HAP-1 (cell line): ENCODE measurements at regions not wholly inside any gene's neighbourhood (a gene's known extent, or its start where the extent isn't known, plus 50 kb on each side); places are given as distances from the start of the nearest gene placed in this dataset.

ENCODE experiments used
- DNase-seq, 2 experiments: peaks; one replicate each; pipeline ENCODE4 v3.0.0-alpha.2; 2016 to 2020; ENCODE audit warnings: low spot score in 2 of 2
- H3K27me3 ChIP-seq: fragments of 250-450 bp; sonication (Bioruptor Pico); 2 replicates; pipeline ENCODE4 v1.5.1; 2020; ENCODE audit warnings: low read depth, mild to moderate bottlenecking, moderate library complexity
- H3K36me3 ChIP-seq: fragments of 250-450 bp; sonication (Bioruptor Pico); replicated peaks from 2 replicates; pipeline ENCODE4 v1.5.1; 2020; ENCODE audit warnings: mild to moderate bottlenecking
- H3K4me1 ChIP-seq: fragments of 250-450 bp; sonication (Bioruptor Pico); 2 replicates; pipeline ENCODE4 v1.5.1; 2020; ENCODE audit warnings: mild to moderate bottlenecking
- H3K4me3 ChIP-seq: fragments of 250-450 bp; sonication (Bioruptor Pico); 2 replicates; pipeline ENCODE4 v1.5.1; 2020; ENCODE audit warnings: mild to moderate bottlenecking, moderate library complexity
- H3K9me3 ChIP-seq: fragments of 250-450 bp; sonication (Bioruptor Pico); 2 replicates; pipeline ENCODE4 v1.5.1; 2020; ENCODE audit warnings: mild to moderate bottlenecking, moderate library complexity
- in situ Hi-C: fragments of 300-500 bp; cut with MboI; formaldehyde crosslinking; loops from 3 replicates; pipeline ENCODE4 v1.14.3; 2020; ENCODE audit warnings: low sequenced_read_pairs, inconsistent platforms, mixed read lengths

DNA sequence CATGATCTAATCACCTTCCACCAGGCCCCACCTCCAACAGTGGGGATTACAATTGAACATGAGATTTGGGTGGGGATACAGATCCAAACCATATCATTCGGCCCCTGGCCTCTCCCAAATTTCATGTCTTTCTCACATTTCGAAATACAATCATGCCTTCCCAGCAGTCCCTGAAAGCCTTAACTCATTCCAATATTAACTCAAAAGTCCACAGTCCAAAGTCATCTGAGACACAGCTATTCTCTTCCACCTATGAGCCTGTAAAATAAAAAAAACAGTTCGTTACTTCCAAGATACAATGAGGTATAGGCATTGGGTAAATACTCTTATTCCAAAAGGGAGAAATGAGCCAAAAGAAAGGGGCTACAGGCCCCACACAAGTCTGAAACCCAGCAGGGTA lies 222.6 kb downstream of the SOD2 start:
- Histone ChIP-seq H3K9me3 (no peaks in the 10 kb centered on the region), H3K36me3 (no peaks in the 10 kb centered on the region), H3K4me1 (no peaks in the 10 kb centered on the region), H3K4me3 (no peak overlapping the region), H3K27me3 (no peaks in the 10 kb centered on the region)
- in situ Hi-C loops = no loop called here
- DNase-seq = no peak

DNA sequence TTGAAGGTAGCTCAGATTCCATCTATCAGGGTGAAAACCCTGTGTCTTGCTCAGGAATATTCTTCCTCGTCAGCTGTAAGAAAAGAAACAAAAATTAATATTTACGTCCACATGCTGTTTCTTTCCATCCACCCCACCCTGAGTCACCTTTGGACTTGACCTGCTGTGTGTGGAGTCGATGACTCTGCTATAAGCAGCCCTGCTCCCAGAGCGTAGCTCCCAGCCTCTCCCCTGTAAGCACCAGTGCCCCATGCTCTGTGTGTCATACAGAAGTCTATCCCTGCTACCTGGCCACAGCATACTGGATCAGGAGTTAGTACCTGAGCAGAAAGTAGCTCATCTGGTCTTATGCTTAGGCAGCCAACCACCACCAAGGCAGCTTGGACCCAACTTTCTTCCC lies 223.6 kb downstream of the SOD2 start:
- Histone ChIP-seq H3K4me3 (no peak overlapping the region), H3K36me3 (no peaks in the 10 kb centered on the region), H3K9me3 (no peaks in the 10 kb centered on the region), H3K27me3 (no peaks in the 10 kb centered on the region), H3K4me1 (no peaks in the 10 kb centered on the region)
- in situ Hi-C loops = loop anchor here (10.0 kb wide), 1 partner anchor 295 kb away; no protein-coding TSS in a partner anchor
- no peak for DNase-seq

DNA sequence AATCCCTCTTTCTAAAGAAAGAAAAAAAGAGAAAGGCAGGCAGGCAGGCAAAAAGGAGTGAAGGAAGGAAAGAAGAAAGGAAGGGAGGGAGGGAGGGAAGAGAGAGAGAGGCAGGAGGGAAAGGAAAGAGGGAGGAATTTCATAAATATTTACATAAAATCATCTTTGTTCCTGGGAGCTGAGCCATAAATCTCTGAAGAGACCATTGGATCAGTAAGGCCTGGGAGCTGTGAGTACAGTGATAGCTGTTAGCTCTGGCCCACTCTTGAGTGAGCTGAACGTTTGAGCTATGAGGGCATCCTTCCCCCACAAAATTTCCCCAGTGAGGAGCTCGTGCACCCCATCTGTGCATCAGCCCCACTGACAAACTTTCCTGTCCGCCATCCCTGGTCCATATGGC lies 224.0 kb downstream of the SOD2 start:
- H3K9me3 ChIP-seq = no peaks in the 10 kb centered on the region
- DNase-seq = no peak
- H3K4me1 ChIP-seq = no peaks in the 10 kb centered on the region
- no peaks in the 10 kb centered on the region for H3K27me3 ChIP-seq
- H3K36me3 ChIP-seq = no peaks in the 10 kb centered on the region
- no peak overlapping the region for H3K4me3 ChIP-seq
- in situ Hi-C loops = loop anchor here (10.0 kb wide), 1 partner anchor 294 kb away; no protein-coding TSS in a partner anchor

GRCh38 chr6:159467473-159468041 lies 225.5 kb downstream of the SOD2 start:
- H3K4me1 ChIP-seq = no peaks in the 10 kb centered on the region
- in situ Hi-C loops = loop anchor here (10.0 kb wide), 1 partner anchor 293 kb away; no protein-coding TSS in a partner anchor
- no peaks in the 10 kb centered on the region for H3K36me3 ChIP-seq
- DNase-seq = no peak
- H3K9me3 ChIP-seq = no peaks in the 10 kb centered on the region
- H3K4me3 ChIP-seq = no peak overlapping the region
- no peaks in the 10 kb centered on the region for H3K27me3 ChIP-seq

DNA sequence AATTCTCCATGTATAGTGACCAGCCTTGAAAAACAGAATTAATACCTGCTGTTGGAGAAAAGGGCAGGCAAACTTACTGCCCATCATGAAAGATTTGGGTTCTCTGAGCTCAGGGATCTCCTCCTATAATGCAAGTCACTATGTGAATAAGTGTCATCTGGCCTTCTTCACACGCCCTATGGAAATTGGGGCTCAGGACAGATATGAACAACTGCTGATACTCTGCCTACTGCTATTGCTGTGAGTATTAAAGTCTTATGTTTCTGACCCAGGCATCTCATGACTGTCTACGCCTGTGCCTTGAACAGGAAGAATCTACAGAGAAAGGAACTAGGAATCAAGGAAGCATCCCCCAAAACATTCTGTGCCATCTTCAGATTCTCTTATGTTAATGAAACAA lies 226.1 kb downstream of the SOD2 start:
- DNase-seq = no peak
- no peaks in the 10 kb centered on the region for H3K36me3 ChIP-seq
- no peaks in the 10 kb centered on the region for H3K9me3 ChIP-seq
- in situ Hi-C loops = loop anchor here (10.0 kb wide), 1 partner anchor 292 kb away; no protein-coding TSS in a partner anchor
- H3K4me3 ChIP-seq = no peak overlapping the region
- H3K4me1 ChIP-seq = no peaks in the 10 kb centered on the region
- no peaks in the 10 kb centered on the region for H3K27me3 ChIP-seq

GRCh38 chr6:159464816-159465215 lies 228.2 kb downstream of the SOD2 start:
- H3K9me3 ChIP-seq = no peaks in the 10 kb centered on the region
- no peak overlapping the region for H3K4me3 ChIP-seq
- H3K4me1 ChIP-seq = no peaks in the 10 kb centered on the region
- DNase-seq = no peak
- no peaks in the 10 kb centered on the region for H3K27me3 ChIP-seq
- in situ Hi-C loops = loop anchor here (10.0 kb wide), 1 partner anchor 290 kb away; no protein-coding TSS in a partner anchor
- no peaks in the 10 kb centered on the region for H3K36me3 ChIP-seq

DNA sequence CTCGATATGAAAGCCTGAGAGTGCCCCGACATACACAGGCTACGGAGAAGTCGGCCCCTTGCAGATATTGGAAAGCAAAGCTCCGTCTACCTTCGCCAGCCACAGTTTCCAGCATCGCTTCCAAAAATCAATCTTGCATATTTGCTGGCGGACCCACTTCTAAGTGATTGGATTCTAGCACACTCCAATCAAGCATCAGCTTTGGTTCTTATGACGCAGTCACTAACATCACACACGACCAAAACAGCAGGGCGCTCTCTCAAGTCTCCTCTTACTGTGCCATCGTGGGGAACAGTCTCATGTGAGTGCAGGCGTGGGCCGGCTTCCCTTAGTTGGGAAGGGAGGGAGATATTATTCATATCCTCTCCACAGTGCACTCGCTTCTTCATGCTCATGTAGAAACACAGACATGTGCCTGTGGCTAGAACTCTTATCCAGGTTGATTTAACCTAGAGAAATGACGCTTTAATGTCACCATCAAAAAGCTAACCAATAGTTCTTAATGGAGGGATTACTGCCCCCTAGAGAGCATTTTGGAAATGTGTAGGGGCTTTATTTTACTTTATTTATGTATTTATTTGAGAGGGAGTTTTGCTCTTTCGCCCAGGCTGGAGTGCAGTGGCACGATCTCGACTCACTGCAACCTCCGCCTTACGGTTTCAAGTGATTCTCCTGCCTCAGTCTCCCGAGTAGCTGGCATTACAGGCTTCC lies 229.8 kb downstream of the SOD2 start:
- no peaks in the 10 kb centered on the region for H3K36me3 ChIP-seq
- H3K4me3 ChIP-seq = no peak overlapping the region
- H3K27me3 ChIP-seq = no peaks in the 10 kb centered on the region
- no peaks in the 10 kb centered on the region for H3K4me1 ChIP-seq
- in situ Hi-C loops = loop anchor here (10.0 kb wide), 1 partner anchor 288 kb away; no protein-coding TSS in a partner anchor
- DNase-seq = peak in 1 of 2 experiments; percentile 28
- no peaks in the 10 kb centered on the region for H3K9me3 ChIP-seq

DNA sequence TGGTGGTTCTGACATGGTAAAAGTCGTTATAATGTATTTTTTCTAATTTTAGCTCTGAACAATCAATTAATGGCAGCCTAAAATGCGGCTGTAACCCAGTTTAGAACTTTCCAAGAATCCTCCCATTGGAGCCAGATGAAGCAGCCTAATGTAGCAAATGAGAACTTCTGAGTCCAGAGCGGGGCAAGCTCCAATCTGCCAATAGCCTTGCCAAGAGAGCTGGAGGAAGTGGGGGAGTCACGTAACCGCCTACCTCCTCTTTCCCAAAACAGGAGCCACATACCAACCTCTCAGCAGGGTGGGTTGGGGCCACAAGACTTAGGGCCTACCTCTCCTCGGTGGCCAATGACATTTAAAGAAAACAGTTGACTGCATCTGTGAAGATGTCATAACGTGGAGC lies 230.6 kb downstream of the SOD2 start:
- no peaks in the 10 kb centered on the region for H3K9me3 ChIP-seq
- no peak overlapping the region for H3K4me3 ChIP-seq
- no peaks in the 10 kb centered on the region for H3K27me3 ChIP-seq
- H3K4me1 ChIP-seq = no peaks in the 10 kb centered on the region
- no peaks in the 10 kb centered on the region for H3K36me3 ChIP-seq
- in situ Hi-C loops = loop anchor here (10.0 kb wide), 1 partner anchor 288 kb away; no protein-coding TSS in a partner anchor
- no peak for DNase-seq

DNA sequence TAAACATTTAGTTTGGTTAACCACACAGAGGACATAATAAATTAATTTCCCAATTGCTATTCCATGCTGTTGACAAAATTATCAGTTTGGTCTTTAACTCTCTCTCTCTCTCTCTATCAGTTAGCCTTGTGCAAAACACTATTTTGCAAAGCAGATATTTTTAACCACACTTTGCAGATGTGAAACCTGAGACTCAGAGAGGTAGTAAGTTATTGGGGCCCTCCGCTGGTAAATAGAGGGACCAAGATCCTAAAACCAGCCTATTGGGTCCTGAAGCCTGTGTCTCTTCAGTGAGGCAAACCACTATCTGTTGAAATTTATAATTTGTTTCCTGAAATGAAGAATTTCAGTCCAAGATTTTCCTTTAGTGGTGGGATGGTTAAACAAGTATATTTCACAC lies 231.0 kb downstream of the SOD2 start:
- no peaks in the 10 kb centered on the region for H3K27me3 ChIP-seq
- H3K36me3 ChIP-seq = no peaks in the 10 kb centered on the region
- no peaks in the 10 kb centered on the region for H3K4me1 ChIP-seq
- in situ Hi-C loops = loop anchor here (10.0 kb wide), 1 partner anchor 287 kb away; no protein-coding TSS in a partner anchor
- DNase-seq = no peak
- H3K4me3 ChIP-seq = no peak overlapping the region
- H3K9me3 ChIP-seq = no peaks in the 10 kb centered on the region

- no peaks in the 10 kb centered on the region for H3K36me3 ChIP-seq
- no peaks in the 10 kb centered on the region for H3K9me3 ChIP-seq
- no peaks in the 10 kb centered on the region for H3K27me3 ChIP-seq
- DNase-seq = no peak
- no peaks in the 10 kb centered on the region for H3K4me1 ChIP-seq
- in situ Hi-C loops = loop anchor here (10.0 kb wide), 1 partner anchor 286 kb away; no protein-coding TSS in a partner anchor
- no peak overlapping the region for H3K4me3 ChIP-seq
Observed at GRCh38 chr6:159461266-159461665, 231.8 kb downstream of the SOD2 start.

DNA sequence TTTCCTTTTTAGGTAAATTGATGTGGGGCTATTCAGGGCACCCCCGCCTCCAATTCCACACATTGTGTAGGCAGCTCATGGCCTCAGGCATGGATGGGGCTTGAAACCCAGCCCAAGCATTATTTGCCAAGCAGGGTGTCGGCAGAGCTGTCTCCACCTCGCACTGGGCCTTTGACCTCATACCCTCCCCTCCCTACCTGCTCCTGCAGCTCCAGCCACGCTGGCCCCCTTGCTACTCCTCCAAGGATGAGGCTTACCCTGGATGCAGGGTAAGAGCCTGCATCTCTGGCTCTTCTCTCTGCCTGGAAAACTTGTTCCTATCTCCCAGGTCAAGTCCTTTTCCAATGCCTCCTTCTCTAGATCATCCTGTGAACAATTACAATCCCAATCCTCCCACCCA lies 232.6 kb downstream of the SOD2 start:
- H3K27me3 ChIP-seq = no peaks in the 10 kb centered on the region
- no peaks in the 10 kb centered on the region for H3K4me1 ChIP-seq
- in situ Hi-C loops = loop anchor here (10.0 kb wide), 1 partner anchor 286 kb away; no protein-coding TSS in a partner anchor
- H3K4me3 ChIP-seq = no peak overlapping the region
- DNase-seq = no peak
- no peaks in the 10 kb centered on the region for H3K36me3 ChIP-seq
- no peaks in the 10 kb centered on the region for H3K9me3 ChIP-seq

DNA sequence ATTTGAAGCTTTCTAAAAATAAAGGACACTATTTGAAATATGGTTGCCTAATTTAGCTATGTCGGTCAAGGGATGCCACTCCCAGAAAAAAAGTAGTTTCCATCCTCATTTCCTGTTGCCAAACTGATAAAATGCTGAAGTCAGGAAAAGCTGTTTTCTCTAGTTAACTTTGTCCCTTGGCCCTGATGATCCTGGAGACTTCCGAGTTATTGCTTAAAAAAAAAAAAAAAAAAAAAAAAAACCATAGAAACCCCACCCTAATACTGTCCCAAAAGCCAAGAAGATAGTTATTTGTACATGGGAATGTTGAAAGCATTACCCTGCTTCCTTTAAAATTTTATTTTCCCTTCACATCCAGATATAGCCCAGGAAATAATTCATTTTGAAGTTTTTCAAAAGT lies 236.7 kb downstream of the SOD2 start:
- in situ Hi-C loops = no loop called here
- H3K4me3 ChIP-seq = no peak overlapping the region
- H3K9me3 ChIP-seq = no peaks in the 10 kb centered on the region
- H3K27me3 ChIP-seq = no peaks in the 10 kb centered on the region
- DNase-seq = no peak
- H3K4me1 ChIP-seq = no peaks in the 10 kb centered on the region
- no peaks in the 10 kb centered on the region for H3K36me3 ChIP-seq

- Histone ChIP-seq H3K36me3 (no peaks in the 10 kb centered on the region), H3K27me3 (no peaks in the 10 kb centered on the region), H3K4me1 (no peaks in the 10 kb centered on the region), H3K9me3 (no peaks in the 10 kb centered on the region), H3K4me3 (no peak overlapping the region)
- DNase-seq = no peak
- in situ Hi-C loops = no loop called here
Observed at GRCh38 chr6:159455700-159456274, 237.3 kb downstream of the SOD2 start.
